SU-DHL-6 (cell line): ENCODE measurements at regions not wholly inside any gene's neighbourhood (a gene's known extent, or its start where the extent isn't known, plus 50 kb on each side); places are given as distances from the start of the nearest gene placed in this dataset.

Source experiments
- H2AFZ ChIP-seq: fragments of 200-600 bp; sonication (generic); 2 replicates; pipeline ENCODE4 v1.6.1; 2014; ENCODE audit warnings: low read depth, mild to moderate bottlenecking, moderate library complexity, mixed read lengths, antibody characterized with exemption, low read length; ENCODE audit not compliant: severe bottlenecking
- H3F3A ChIP-seq: fragments of 200-600 bp; shearing (Covaris generic); 2 replicates; pipeline ENCODE4 v1.6.0; 2016; ENCODE audit warnings: antibody characterized with exemption, mild to moderate bottlenecking; ENCODE audit not compliant: insufficient read depth
- H3K27ac ChIP-seq: fragments of 200-600 bp; sonication (generic); 2 replicates; pipeline ENCODE4 v1.5.1; 2016; ENCODE audit warnings: low read depth, mild to moderate bottlenecking, low read length, moderate library complexity, mixed read lengths
- H3K27me3 ChIP-seq: fragments of 200-600 bp; sonication (generic), shearing (Covaris generic); 2 replicates; pipeline ENCODE4 v1.6.0; 2014; ENCODE audit warnings: mild to moderate bottlenecking, low read length
- H3K36me3 ChIP-seq: fragments of 200-600 bp; sonication (generic); 2 replicates; pipeline ENCODE4 v1.6.1; 2014; ENCODE audit warnings: mild to moderate bottlenecking, low read length, mixed read lengths
- H3K4me2 ChIP-seq: fragments of 300-600, 200-600 bp; shearing (Covaris generic), sonication (generic); 2 replicates; pipeline ENCODE4 v1.6.0; 2014; ENCODE audit warnings: low read length, low read depth, mild to moderate bottlenecking; ENCODE audit not compliant: poor library complexity, severe bottlenecking
- H3K4me3 ChIP-seq: fragments of 200-600 bp; sonication (generic); 2 replicates; pipeline ENCODE4 v1.5.1; 2014; ENCODE audit warnings: antibody characterized with exemption, low read length, mild to moderate bottlenecking, mixed read lengths; ENCODE audit not compliant: insufficient read depth, poor library complexity, severe bottlenecking
- H3K79me2 ChIP-seq: fragments of 200-600 bp; sonication (generic); 2 replicates; pipeline ENCODE4 v1.6.1; 2014; ENCODE audit warnings: mild to moderate bottlenecking, low read length, moderate library complexity; ENCODE audit not compliant: insufficient read depth
- H3K9ac ChIP-seq: fragments of 200-600 bp; sonication (generic); 2 replicates; pipeline ENCODE4 v1.7.0; 2014; ENCODE audit warnings: mild to moderate bottlenecking, low read length
- H3K9me2 ChIP-seq: fragments of 200-600 bp; sonication (generic); replicated peaks from 2 replicates; pipeline ENCODE4 v1.6.1; 2014; ENCODE audit warnings: low read length; ENCODE audit not compliant: insufficient read depth
- H3K9me3 ChIP-seq: fragments of 200-600 bp; sonication (generic); 2 replicates; pipeline ENCODE4 v1.6.1; 2014; ENCODE audit warnings: low read length, mixed read lengths; ENCODE audit not compliant: insufficient read depth
- H4K20me1 ChIP-seq: fragments of 200-600 bp; sonication (generic); 2 replicates; pipeline ENCODE4 v1.6.1; 2014; ENCODE audit warnings: low read depth, mild to moderate bottlenecking, antibody characterized with exemption, low read length, moderate library complexity, mixed read lengths
- CTCF ChIP-seq: fragments of 200-600 bp; sonication (generic); IDR thresholded peaks from one replicate; pipeline ENCODE4 v1.5.1; 2017; ENCODE audit warnings: antibody characterized with exemption, mild to moderate bottlenecking, low read length, moderate library complexity; ENCODE audit not compliant: insufficient read depth, poor library complexity, severe bottlenecking
- EZH2phosphoT487 ChIP-seq: fragments of 200-600 bp; sonication (generic), shearing (Covaris generic); conservative IDR thresholded peaks from 2 replicates; pipeline ENCODE4 v1.6.1; 2018; ENCODE audit warnings: mild to moderate bottlenecking, antibody characterized with exemption, low read length, moderate library complexity, mixed read lengths

- no peaks in the 10 kb centered on the region for H4K20me1 ChIP-seq
- H3K27ac ChIP-seq = no peak overlapping the region
- H2AFZ ChIP-seq = no peak overlapping the region
- no peaks in the 10 kb centered on the region for H3K9me3 ChIP-seq
- no peak for TF ChIP-seq CTCF
- TF ChIP-seq EZH2phosphoT487 = no peak
- no peak overlapping the region for H3K9ac ChIP-seq
- no peaks in the 10 kb centered on the region for H3K27me3 ChIP-seq
- no peaks in the 10 kb centered on the region for H3K36me3 ChIP-seq
- H3K4me2 ChIP-seq = no peak overlapping the region
- H3K79me2 ChIP-seq = no peaks in the 10 kb centered on the region
- H3K9me2 ChIP-seq = no peaks in the 10 kb centered on the region
- no peak overlapping the region for H3K4me3 ChIP-seq
- H3F3A ChIP-seq = no peaks in the 10 kb centered on the region
Observed at GRCh38 chr5:174457141-174457678, 267.2 kb upstream of the MSX2 start.

GRCh38 chr5:174459071-174459702 lies 265.2 kb upstream of the MSX2 start:
- H3K27ac ChIP-seq = no peak overlapping the region
- no peaks in the 10 kb centered on the region for H3K9me2 ChIP-seq
- no peak overlapping the region for H2AFZ ChIP-seq
- no peaks in the 10 kb centered on the region for H3K27me3 ChIP-seq
- H3K36me3 ChIP-seq = no peaks in the 10 kb centered on the region
- TF ChIP-seq EZH2phosphoT487 (no peak), CTCF (no peak)
- H3K9ac ChIP-seq = no peak overlapping the region
- no peaks in the 10 kb centered on the region for H3F3A ChIP-seq
- no peaks in the 10 kb centered on the region for H3K79me2 ChIP-seq
- no peak overlapping the region for H3K4me2 ChIP-seq
- no peaks in the 10 kb centered on the region for H4K20me1 ChIP-seq
- no peaks in the 10 kb centered on the region for H3K9me3 ChIP-seq
- no peak overlapping the region for H3K4me3 ChIP-seq

GRCh38 chr5:174459832-174460448 lies 264.4 kb upstream of the MSX2 start:
- no peak overlapping the region for H3K4me3 ChIP-seq
- H3K27me3 ChIP-seq = no peaks in the 10 kb centered on the region
- no peaks in the 10 kb centered on the region for H3K9me2 ChIP-seq
- no peak overlapping the region for H3K9ac ChIP-seq
- H3K36me3 ChIP-seq = no peaks in the 10 kb centered on the region
- TF ChIP-seq EZH2phosphoT487 = no peak
- no peak for TF ChIP-seq CTCF
- H3K79me2 ChIP-seq = no peaks in the 10 kb centered on the region
- no peak overlapping the region for H3K4me2 ChIP-seq
- H3K27ac ChIP-seq = no peak overlapping the region
- H2AFZ ChIP-seq = no peak overlapping the region
- H3K9me3 ChIP-seq = no peaks in the 10 kb centered on the region
- H3F3A ChIP-seq = no peaks in the 10 kb centered on the region
- H4K20me1 ChIP-seq = no peaks in the 10 kb centered on the region
